ENCODE measurements at regions not wholly inside any gene's neighbourhood (a gene's known extent, or its start where the extent isn't known, plus 50 kb on each side); places are given as distances from the start of the nearest gene placed in this dataset.

DNA sequence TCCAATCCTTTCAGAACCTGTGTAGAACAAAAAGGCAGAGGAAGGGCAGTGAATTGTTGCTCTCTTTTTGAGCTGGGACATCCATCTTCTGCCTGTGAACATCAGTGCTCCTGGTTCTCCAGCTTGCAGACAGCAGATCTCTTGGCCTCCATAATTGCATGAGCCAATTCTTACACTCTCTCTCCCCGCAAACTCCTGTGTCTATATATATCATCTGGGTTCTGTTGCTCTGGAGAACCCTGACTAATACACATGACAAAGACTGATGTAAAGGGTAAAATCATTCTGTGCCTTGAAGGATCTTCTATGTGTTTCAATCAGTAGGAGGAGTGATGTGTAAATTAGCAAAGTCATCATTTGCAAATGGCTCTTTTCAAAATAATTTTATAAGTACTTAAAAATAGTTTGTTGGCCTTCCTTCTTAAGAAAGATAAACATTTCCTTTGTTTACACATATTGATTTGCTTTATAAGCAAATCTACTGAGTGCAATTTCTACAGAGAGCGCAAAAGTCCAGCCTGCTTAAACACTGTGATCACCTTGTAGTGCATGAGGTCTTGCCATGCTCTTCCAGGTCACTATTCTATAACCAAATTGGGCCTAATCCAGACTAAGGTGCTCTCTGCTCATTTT is 154.9 kb upstream of the ANKRD28 start:
- H3K4me3 ChIP-seq (ENCODE audit: low read length in 2 of 2): no peak overlapping the region
- H3K4me1 ChIP-seq (ENCODE audit: control insufficient read depth, insufficient read depth, low read length): no peaks in the 10 kb centered on the region

DNA sequence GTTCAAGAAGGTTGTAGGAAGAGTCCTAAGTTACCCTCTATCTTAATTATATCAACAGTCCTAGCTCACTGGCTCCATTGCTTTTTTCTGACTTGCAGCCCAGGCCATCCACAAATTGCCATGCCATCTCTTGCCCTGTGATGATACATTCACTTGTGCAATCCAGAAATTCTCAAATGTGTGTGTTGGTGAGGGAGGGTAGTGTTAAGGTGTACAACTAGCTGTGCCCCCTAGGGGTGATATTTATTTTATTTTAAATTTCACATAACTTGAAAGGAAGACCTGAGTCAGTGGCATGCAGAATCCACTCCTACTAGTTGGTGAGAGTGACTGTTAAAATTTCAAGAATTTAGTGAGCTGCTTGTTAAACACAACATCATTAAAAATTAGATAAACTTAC is 156.1 kb upstream of the ANKRD28 start:
- no peak overlapping the region for H3K9ac ChIP-seq (ENCODE audit: low read length in 2 of 2)
- H3K27me3 ChIP-seq (ENCODE audit: control insufficient read depth in 1 of 2, insufficient read depth in 2 of 2, low read length in 2 of 2): no peaks in the 10 kb centered on the region
- no peaks in the 10 kb centered on the region for H3K9me3 ChIP-seq (ENCODE audit: control insufficient read depth in 2 of 2, low read length in 2 of 2)
- no peaks in the 10 kb centered on the region for H3K36me3 ChIP-seq (ENCODE audit: control insufficient read depth in 2 of 2, insufficient read depth in 2 of 2, low read length in 2 of 2)
- H3K4me1 ChIP-seq (ENCODE audit: control insufficient read depth, insufficient read depth, low read length): no peaks in the 10 kb centered on the region
- no peak overlapping the region for H3K4me3 ChIP-seq (ENCODE audit: low read length in 2 of 2)
- no peak overlapping the region for H3K27ac ChIP-seq (ENCODE audit: low read length)

More for the DNA sequence above, 154.9 kb upstream of the ANKRD28 start:
- Histone ChIP-seq H3K27me3 (ENCODE audit: control insufficient read depth in 1 of 2, insufficient read depth in 2 of 2, low read length in 2 of 2) (no peaks in the 10 kb centered on the region), H3K9me3 (ENCODE audit: control insufficient read depth in 2 of 2, low read length in 2 of 2) (no peaks in the 10 kb centered on the region), H3K36me3 (ENCODE audit: control insufficient read depth in 2 of 2, insufficient read depth in 2 of 2, low read length in 2 of 2) (no peaks in the 10 kb centered on the region), H3K9ac (ENCODE audit: low read length in 2 of 2) (no peak overlapping the region), H3K27ac (ENCODE audit: low read length) (no peak overlapping the region)

DNA sequence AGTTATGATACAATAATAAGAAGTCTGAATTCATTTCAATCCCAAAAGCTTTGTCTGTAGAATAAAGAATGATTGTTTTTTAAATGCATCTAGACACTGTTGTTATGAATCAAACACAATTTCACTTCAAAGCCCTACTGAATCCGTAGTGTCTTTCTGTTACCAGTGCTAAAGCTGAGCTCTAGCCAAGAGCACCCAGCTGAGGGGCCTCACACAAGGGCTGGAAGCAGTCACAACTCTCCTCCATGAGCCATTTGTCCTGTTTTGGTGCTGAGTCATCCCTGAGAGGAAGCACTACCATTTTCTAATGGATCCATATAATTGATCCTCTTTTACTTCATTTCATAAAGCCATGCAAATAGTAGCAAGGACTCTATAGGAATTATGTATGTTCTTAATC is 158.2 kb upstream of the ANKRD28 start:
- H3K4me1 ChIP-seq (ENCODE audit: control insufficient read depth, insufficient read depth, low read length): no peaks in the 10 kb centered on the region
- no peaks in the 10 kb centered on the region for H3K9me3 ChIP-seq (ENCODE audit: control insufficient read depth in 2 of 2, low read length in 2 of 2)
- no peaks in the 10 kb centered on the region for H3K27me3 ChIP-seq (ENCODE audit: control insufficient read depth in 1 of 2, insufficient read depth in 2 of 2, low read length in 2 of 2)
- no peak overlapping the region for H3K27ac ChIP-seq (ENCODE audit: low read length)
- no peak overlapping the region for H3K9ac ChIP-seq (ENCODE audit: low read length in 2 of 2)
- H3K4me3 ChIP-seq (ENCODE audit: low read length in 2 of 2): no peak overlapping the region
- H3K36me3 ChIP-seq (ENCODE audit: control insufficient read depth in 2 of 2, insufficient read depth in 2 of 2, low read length in 2 of 2): no peaks in the 10 kb centered on the region

DNA sequence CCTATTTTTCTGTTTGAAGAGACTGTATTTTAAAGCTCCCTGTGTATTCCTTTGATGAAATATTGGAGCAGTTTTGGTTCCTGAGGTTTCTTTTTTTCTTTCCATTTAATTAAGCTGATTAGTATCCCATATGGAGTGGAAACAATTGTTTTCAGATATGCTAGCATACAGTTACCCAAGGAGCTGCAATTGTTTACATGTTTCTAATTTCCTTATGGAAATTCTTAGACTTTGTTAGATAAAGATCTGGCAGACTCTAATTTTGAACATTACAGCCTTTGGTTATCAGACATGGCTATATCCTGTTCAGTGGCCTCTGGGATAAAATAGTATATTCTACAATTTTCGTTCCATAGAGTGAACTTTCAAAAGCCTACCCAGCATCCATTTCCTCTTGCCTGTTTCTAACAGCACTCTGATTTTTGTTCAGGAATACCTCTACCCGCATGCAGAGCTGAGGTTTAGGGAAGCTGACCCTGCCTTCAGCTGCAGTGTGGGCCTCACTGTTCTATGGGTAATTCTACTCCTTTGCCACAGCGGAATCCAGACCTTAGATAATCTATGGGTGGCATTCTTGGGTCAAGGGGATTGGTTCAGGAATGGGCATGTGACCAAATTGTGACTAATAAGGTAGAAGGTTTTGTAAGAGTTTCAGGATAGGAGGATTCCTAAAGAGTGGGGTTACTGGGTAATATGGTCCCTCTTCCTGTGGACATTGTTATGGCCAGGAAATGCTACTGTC is 161.1 kb upstream of the ANKRD28 start:
- Histone ChIP-seq H3K27ac (ENCODE audit: low read length) (no peak overlapping the region), H3K9ac (ENCODE audit: low read length in 2 of 2) (no peak overlapping the region), H3K4me3 (ENCODE audit: low read length in 2 of 2) (no peak overlapping the region), H3K27me3 (ENCODE audit: control insufficient read depth in 1 of 2, insufficient read depth in 2 of 2, low read length in 2 of 2) (no peaks in the 10 kb centered on the region), H3K9me3 (ENCODE audit: control insufficient read depth in 2 of 2, low read length in 2 of 2) (no peaks in the 10 kb centered on the region), H3K4me1 (ENCODE audit: control insufficient read depth, insufficient read depth, low read length) (no peaks in the 10 kb centered on the region), H3K36me3 (ENCODE audit: control insufficient read depth in 2 of 2, insufficient read depth in 2 of 2, low read length in 2 of 2) (no peaks in the 10 kb centered on the region)

DNA sequence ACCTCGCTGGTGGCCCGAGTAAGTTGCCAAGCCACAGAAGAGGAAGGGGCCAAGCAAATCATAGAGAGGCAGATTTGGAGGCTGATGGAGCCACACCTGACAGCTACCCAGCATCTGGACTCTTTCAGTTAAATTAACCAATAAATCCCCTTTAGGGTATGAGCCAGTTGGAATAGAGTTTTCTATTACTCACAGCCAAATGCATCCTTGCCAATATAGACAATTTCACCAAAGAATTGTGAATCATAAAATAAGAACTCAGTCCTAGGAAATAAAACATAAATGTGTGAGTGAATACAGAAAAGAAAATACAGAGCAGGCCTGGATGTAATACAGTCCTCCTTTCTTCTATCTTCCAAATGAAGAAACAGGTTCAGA is 161.6 kb upstream of the ANKRD28 start:
- no peak overlapping the region for H3K9ac ChIP-seq (ENCODE audit: low read length in 2 of 2)
- no peaks in the 10 kb centered on the region for H3K9me3 ChIP-seq (ENCODE audit: control insufficient read depth in 2 of 2, low read length in 2 of 2)
- H3K36me3 ChIP-seq (ENCODE audit: control insufficient read depth in 2 of 2, insufficient read depth in 2 of 2, low read length in 2 of 2): no peaks in the 10 kb centered on the region
- H3K4me3 ChIP-seq (ENCODE audit: low read length in 2 of 2): no peak overlapping the region
- H3K27me3 ChIP-seq (ENCODE audit: control insufficient read depth in 1 of 2, insufficient read depth in 2 of 2, low read length in 2 of 2): no peaks in the 10 kb centered on the region
- H3K27ac ChIP-seq (ENCODE audit: low read length): no peak overlapping the region
- no peaks in the 10 kb centered on the region for H3K4me1 ChIP-seq (ENCODE audit: control insufficient read depth, insufficient read depth, low read length)

DNA sequence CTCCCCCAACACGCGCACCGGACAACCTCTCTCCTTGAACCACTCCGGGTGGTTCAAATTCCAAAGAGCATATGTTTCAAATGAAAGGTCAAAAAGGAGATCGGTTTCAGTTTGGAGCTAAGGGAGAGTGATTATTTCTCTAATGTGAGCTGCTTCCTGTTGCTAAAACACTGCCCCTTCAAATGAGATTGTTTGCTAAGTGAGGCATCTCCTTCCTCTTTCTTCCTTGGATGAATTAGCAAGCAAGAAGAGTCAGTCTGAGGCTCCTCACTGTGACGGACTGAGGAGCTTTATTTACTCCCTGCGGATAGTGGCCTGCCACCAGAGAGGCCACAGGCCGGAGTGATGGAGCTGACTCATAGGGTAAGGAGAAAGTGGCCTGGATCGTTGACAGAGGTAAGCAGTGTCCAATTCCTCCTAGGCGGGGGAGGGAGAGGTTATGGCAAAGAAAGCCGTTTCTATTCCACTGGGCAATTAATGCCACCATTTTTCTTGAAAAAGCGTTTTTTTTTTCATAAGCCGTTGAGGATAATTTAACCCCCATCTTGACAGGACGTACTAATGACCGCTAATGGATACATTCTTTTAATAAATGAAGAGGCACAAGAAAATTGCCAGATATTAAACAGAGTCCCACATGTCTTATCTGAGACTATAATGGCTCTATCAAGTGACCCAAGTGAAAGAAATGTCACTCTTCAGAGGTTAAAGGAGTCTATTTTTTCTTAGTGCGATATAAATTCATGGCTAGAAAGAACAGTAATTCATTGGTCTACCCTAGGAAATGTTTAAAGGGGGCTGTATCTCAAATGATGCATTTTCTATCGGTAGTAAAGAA is 167.0 kb upstream of the ANKRD28 start:
- no peaks in the 10 kb centered on the region for H3K27me3 ChIP-seq (ENCODE audit: control insufficient read depth in 1 of 2, insufficient read depth in 2 of 2, low read length in 2 of 2)
- H3K27ac ChIP-seq (ENCODE audit: low read length): no peak overlapping the region
- no peak overlapping the region for H3K4me3 ChIP-seq (ENCODE audit: low read length in 2 of 2)
- no peaks in the 10 kb centered on the region for H3K9me3 ChIP-seq (ENCODE audit: control insufficient read depth in 2 of 2, low read length in 2 of 2)
- peaks cover 2% of the 10 kb centered on the region for H3K4me1 ChIP-seq (ENCODE audit: control insufficient read depth, insufficient read depth, low read length)
- H3K36me3 ChIP-seq (ENCODE audit: control insufficient read depth in 2 of 2, insufficient read depth in 2 of 2, low read length in 2 of 2): no peaks in the 10 kb centered on the region
- H3K9ac ChIP-seq (ENCODE audit: low read length in 2 of 2): no peak overlapping the region

DNA sequence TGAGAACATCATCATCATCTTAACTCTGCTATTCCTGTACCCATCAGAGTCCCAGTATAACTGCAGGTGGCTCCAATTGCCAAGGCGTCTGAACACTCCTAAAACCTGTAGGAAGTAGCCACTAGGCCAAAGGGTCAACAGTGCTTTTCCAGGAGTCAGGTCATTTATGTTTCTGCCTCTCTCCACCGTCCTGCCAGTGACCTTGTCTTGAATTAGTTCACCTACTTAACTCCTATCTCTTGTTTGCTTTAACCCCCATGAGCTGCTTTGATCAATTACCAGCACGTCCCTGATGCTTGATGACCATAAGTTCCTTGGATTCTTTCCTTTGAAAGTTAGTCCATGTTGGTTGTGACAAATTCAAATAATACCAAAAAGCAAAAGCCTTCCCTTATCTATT is 169.8 kb upstream of the ANKRD28 start:
- no peak overlapping the region for H3K4me3 ChIP-seq (ENCODE audit: low read length in 2 of 2)
- no peaks in the 10 kb centered on the region for H3K27me3 ChIP-seq (ENCODE audit: control insufficient read depth in 1 of 2, insufficient read depth in 2 of 2, low read length in 2 of 2)
- no peak overlapping the region for H3K9ac ChIP-seq (ENCODE audit: low read length in 2 of 2)
- H3K9me3 ChIP-seq (ENCODE audit: control insufficient read depth in 2 of 2, low read length in 2 of 2): no peaks in the 10 kb centered on the region
- peaks cover 2% of the 10 kb centered on the region for H3K4me1 ChIP-seq (ENCODE audit: control insufficient read depth, insufficient read depth, low read length)
- H3K36me3 ChIP-seq (ENCODE audit: control insufficient read depth in 2 of 2, insufficient read depth in 2 of 2, low read length in 2 of 2): no peaks in the 10 kb centered on the region
- no peak overlapping the region for H3K27ac ChIP-seq (ENCODE audit: low read length)

DNA sequence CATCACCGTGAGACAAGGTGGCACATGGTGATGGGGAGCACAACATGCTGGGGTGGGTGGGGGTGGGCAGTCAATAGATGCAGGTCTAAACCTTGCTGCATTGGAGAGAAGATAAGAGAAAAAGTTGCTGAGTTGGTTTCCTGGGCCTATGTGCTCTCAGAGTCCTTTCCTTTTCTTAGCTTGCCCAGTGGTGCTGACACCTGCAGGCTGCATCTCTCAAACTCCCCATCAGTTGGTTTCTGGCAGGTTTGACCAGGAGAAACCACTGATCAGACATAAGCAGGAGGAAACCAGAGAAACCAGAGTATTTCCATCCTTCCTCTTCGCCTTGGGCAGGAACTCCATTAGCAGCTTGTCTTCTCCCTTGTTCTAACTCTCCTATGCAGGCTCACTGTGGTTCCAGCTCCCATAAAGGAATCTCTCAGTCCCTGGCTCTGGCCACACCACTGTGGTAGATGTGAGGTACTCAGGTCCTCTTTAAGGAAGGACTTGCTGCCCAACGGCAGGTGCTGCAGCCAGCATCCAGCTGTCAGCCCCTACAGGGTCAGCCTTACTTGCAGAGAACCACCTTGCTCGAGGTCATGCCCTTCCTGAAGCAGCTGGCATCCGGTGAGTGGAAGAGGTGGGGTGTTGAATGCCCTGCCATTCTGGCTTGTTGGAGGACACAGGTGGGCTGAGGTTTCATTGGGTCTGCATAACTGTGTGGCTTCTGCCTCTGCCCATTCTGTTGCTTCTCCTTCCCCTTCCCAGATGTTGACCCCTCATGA is 172.3 kb upstream of the ANKRD28 start:
- no peaks in the 10 kb centered on the region for H3K4me1 ChIP-seq (ENCODE audit: control insufficient read depth, insufficient read depth, low read length)
- no peak overlapping the region for H3K4me3 ChIP-seq (ENCODE audit: low read length in 2 of 2)
- H3K27ac ChIP-seq (ENCODE audit: low read length): no peak overlapping the region
- H3K36me3 ChIP-seq (ENCODE audit: control insufficient read depth in 2 of 2, insufficient read depth in 2 of 2, low read length in 2 of 2): no peaks in the 10 kb centered on the region
- H3K27me3 ChIP-seq (ENCODE audit: control insufficient read depth in 1 of 2, insufficient read depth in 2 of 2, low read length in 2 of 2): no peaks in the 10 kb centered on the region
- no peaks in the 10 kb centered on the region for H3K9me3 ChIP-seq (ENCODE audit: control insufficient read depth in 2 of 2, low read length in 2 of 2)
- H3K9ac ChIP-seq (ENCODE audit: low read length in 2 of 2): no peak overlapping the region

DNA sequence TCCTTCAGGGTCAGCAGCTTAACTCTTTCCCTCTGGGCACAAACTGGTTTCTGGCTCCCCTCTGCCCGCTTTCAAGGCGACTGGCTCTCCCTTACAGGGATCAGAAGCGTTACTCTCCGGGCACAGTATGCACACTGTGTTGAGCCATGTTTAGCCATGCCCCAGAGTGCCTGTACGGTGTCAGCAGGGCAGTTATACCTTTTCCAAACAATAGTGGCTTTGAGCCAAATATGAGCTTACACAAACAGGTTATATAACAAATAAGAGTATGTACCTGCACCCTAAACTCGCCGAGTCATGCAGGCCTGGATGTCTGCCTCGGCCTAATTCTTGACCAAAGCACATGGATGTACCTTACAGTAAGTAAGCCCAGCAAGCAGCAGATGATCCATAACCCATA is 175.6 kb upstream of the ANKRD28 start:
- no peaks in the 10 kb centered on the region for H3K27me3 ChIP-seq (ENCODE audit: control insufficient read depth in 1 of 2, insufficient read depth in 2 of 2, low read length in 2 of 2)
- no peaks in the 10 kb centered on the region for H3K36me3 ChIP-seq (ENCODE audit: control insufficient read depth in 2 of 2, insufficient read depth in 2 of 2, low read length in 2 of 2)
- no peaks in the 10 kb centered on the region for H3K4me1 ChIP-seq (ENCODE audit: control insufficient read depth, insufficient read depth, low read length)
- no peaks in the 10 kb centered on the region for H3K9me3 ChIP-seq (ENCODE audit: control insufficient read depth in 2 of 2, low read length in 2 of 2)
- H3K4me3 ChIP-seq (ENCODE audit: low read length in 2 of 2): no peak overlapping the region
- no peak overlapping the region for H3K9ac ChIP-seq (ENCODE audit: low read length in 2 of 2)
- H3K27ac ChIP-seq (ENCODE audit: low read length): no peak overlapping the region

DNA sequence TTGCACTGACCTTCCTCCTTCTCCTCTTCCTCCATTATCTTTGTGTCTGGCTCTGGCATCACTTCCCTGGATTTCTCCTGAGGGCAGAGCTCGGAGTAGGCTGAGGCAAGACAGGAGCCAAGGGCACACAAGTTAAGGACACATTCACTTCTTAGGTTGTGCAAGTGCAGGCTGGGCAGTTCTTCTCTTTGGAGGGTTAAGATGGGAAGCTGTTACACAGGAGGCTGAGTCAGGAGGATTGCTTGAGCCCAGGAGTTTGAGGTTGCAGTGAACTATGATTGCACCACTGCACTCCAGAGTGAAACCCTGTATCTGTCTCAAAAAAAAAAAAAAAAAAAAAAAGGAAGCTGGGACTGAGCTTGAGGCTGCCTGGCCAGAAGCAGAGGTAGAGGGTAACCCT is 176.2 kb upstream of the ANKRD28 start:
- H3K27me3 ChIP-seq (ENCODE audit: control insufficient read depth in 1 of 2, insufficient read depth in 2 of 2, low read length in 2 of 2): no peaks in the 10 kb centered on the region
- H3K36me3 ChIP-seq (ENCODE audit: control insufficient read depth in 2 of 2, insufficient read depth in 2 of 2, low read length in 2 of 2): no peaks in the 10 kb centered on the region
- no peak overlapping the region for H3K9ac ChIP-seq (ENCODE audit: low read length in 2 of 2)
- no peak overlapping the region for H3K27ac ChIP-seq (ENCODE audit: low read length)
- H3K9me3 ChIP-seq (ENCODE audit: control insufficient read depth in 2 of 2, low read length in 2 of 2): no peaks in the 10 kb centered on the region
- no peak overlapping the region for H3K4me3 ChIP-seq (ENCODE audit: low read length in 2 of 2)
- H3K4me1 ChIP-seq (ENCODE audit: control insufficient read depth, insufficient read depth, low read length): no peaks in the 10 kb centered on the region
